H9 (cell line): ENCODE measurements at regions not wholly inside any gene's neighbourhood (a gene's known extent, or its start where the extent isn't known, plus 50 kb on each side); places are given as distances from the start of the nearest gene placed in this dataset.

ENCODE experiments used
- DNase-seq: peaks from one replicate; pipeline ENCODE4 v3.0.0-alpha.2; 2017
- H2AFZ ChIP-seq: one replicate; pipeline ENCODE4 v1.6.1; 2013; ENCODE audit warnings: mild to moderate bottlenecking, low read length, control low read depth, moderate library complexity
- H2AK5ac ChIP-seq: 2 replicates; pipeline ENCODE4 v1.6.1; 2013; ENCODE audit warnings: low read length, control low read depth, mixed read lengths; ENCODE audit not compliant: insufficient read length
- H2BK120ac ChIP-seq: one replicate; pipeline ENCODE4 v1.6.1; 2013; ENCODE audit warnings: low read depth, mild to moderate bottlenecking, low read length, control low read depth, inconsistent platforms; ENCODE audit not compliant: poor library complexity, severe bottlenecking
- H2BK12ac ChIP-seq: 2 replicates; pipeline ENCODE4 v1.6.1; 2013; ENCODE audit warnings: low read length, control low read depth, mixed read lengths, low read depth; ENCODE audit not compliant: insufficient read length
- H2BK15ac ChIP-seq: 2 replicates; pipeline ENCODE4 v1.6.1; 2013; ENCODE audit warnings: low read depth, low read length, control low read depth
- H2BK20ac ChIP-seq: one replicate; pipeline ENCODE4 v1.6.1; 2013; ENCODE audit warnings: low read depth, mild to moderate bottlenecking, low read length, control low read depth, inconsistent platforms; ENCODE audit not compliant: poor library complexity, severe bottlenecking
- H2BK5ac ChIP-seq: 2 replicates; pipeline ENCODE4 v1.6.1; 2013; ENCODE audit warnings: low read length, control low read depth, mixed read lengths; ENCODE audit not compliant: insufficient read length
- H3K14ac ChIP-seq: 2 replicates; pipeline ENCODE4 v1.6.1; 2013; ENCODE audit warnings: low read length, control low read depth; ENCODE audit not compliant: insufficient read depth
- H3K18ac ChIP-seq: 2 replicates; pipeline ENCODE4 v1.6.1; 2013; ENCODE audit warnings: low read depth, mild to moderate bottlenecking, mixed read lengths, low read length, control low read depth; ENCODE audit not compliant: insufficient read length
- H3K23ac ChIP-seq: 2 replicates; pipeline ENCODE4 v1.6.1; 2013; ENCODE audit warnings: low read length, control low read depth, mixed read lengths, low read depth; ENCODE audit not compliant: insufficient read length
- H3K23me2 ChIP-seq: 2 replicates; pipeline ENCODE4 v1.6.1; 2013; ENCODE audit warnings: low read depth, mild to moderate bottlenecking, mixed read lengths, low read length, control low read depth; ENCODE audit not compliant: insufficient read length, poor library complexity, severe bottlenecking
- H3K27ac ChIP-seq: 2 replicates; pipeline ENCODE4 v1.5.1; 2013; ENCODE audit warnings: low read length, control low read depth, mixed read lengths, low read depth; ENCODE audit not compliant: insufficient read length
- H3K27me3 ChIP-seq: 2 replicates; pipeline ENCODE4 v1.6.1; 2013; ENCODE audit warnings: low read length, control low read depth, inconsistent platforms; ENCODE audit not compliant: insufficient read depth
- H3K4ac ChIP-seq: 2 replicates; pipeline ENCODE4 v1.6.1; 2013; ENCODE audit warnings: low read depth, mild to moderate bottlenecking, control low read depth, inconsistent platforms, low read length, moderate library complexity
- H3K4me1 ChIP-seq: 2 replicates; pipeline ENCODE4 v1.6.1; 2013; ENCODE audit warnings: low read length, control low read depth, inconsistent platforms; ENCODE audit not compliant: insufficient read depth
- H3K4me2 ChIP-seq: 2 replicates; pipeline ENCODE4 v1.6.1; 2013; ENCODE audit warnings: low read length, control low read depth, mixed read lengths; ENCODE audit not compliant: insufficient read length, insufficient read depth
- H3K56ac ChIP-seq: 2 replicates; pipeline ENCODE4 v1.6.1; 2013; ENCODE audit warnings: low read depth, mild to moderate bottlenecking, mixed read lengths, low read length, control low read depth; ENCODE audit not compliant: insufficient read length
- H3K79me1 ChIP-seq: 2 replicates; pipeline ENCODE4 v1.6.1; 2013; ENCODE audit warnings: low read depth, mild to moderate bottlenecking, moderate library complexity, low read length, control low read depth, inconsistent platforms; ENCODE audit not compliant: insufficient read depth, poor library complexity, severe bottlenecking
- H3K79me2 ChIP-seq: 2 replicates; pipeline ENCODE4 v1.6.1; 2013; ENCODE audit warnings: low read length, control low read depth, inconsistent platforms; ENCODE audit not compliant: insufficient read depth
- H3K9ac ChIP-seq: 2 replicates; pipeline ENCODE4 v1.6.1; 2013; ENCODE audit warnings: low read length, control low read depth, mixed read lengths; ENCODE audit not compliant: insufficient read length; ENCODE audit errors: extremely low read depth
- H3K9me3 ChIP-seq: one replicate; pipeline ENCODE4 v1.6.1; 2013; ENCODE audit warnings: low read depth, low read length, inconsistent platforms; ENCODE audit not compliant: control insufficient read depth
- H3T11ph ChIP-seq: one replicate; pipeline ENCODE4 v1.6.1; 2013; ENCODE audit warnings: mild to moderate bottlenecking, low read length, control low read depth, inconsistent platforms
- H4K20me1 ChIP-seq: one replicate; pipeline ENCODE4 v1.6.1; 2013; ENCODE audit not compliant: control insufficient read depth, insufficient read length, insufficient read depth
- H4K5ac ChIP-seq: 2 replicates; pipeline ENCODE4 v1.6.1; 2013; ENCODE audit warnings: low read depth, mild to moderate bottlenecking, mixed read lengths, low read length, control low read depth; ENCODE audit not compliant: insufficient read length
- H4K8ac ChIP-seq: replicated peaks from 2 replicates; pipeline ENCODE4 v1.6.1; 2013; ENCODE audit warnings: low read length, control low read depth, mixed read lengths, low read depth; ENCODE audit not compliant: insufficient read length
- H4K91ac ChIP-seq: 2 replicates; pipeline ENCODE4 v1.6.1; 2013; ENCODE audit warnings: low read depth, mild to moderate bottlenecking, moderate library complexity, mixed read lengths, low read length, control low read depth; ENCODE audit not compliant: insufficient read length
- H3K27ac Mint-ChIP-seq, 3 experiments: 2 replicates in 2 of 3; 3 replicates in 1 of 3; pipeline ENCODE4 v1.8.0; 2020 to 2021; ENCODE audit warnings: mixed read lengths in 3 of 3, mild to moderate bottlenecking in 1 of 3, moderate library complexity in 1 of 3
- H3K27me3 Mint-ChIP-seq: 2 replicates; pipeline ENCODE4 v1.8.0; 2021; ENCODE audit warnings: low read depth, mild to moderate bottlenecking, moderate library complexity, mixed read lengths
- H3K36me3 Mint-ChIP-seq, 3 experiments: 2 replicates in 2 of 3; 3 replicates in 1 of 3; pipeline ENCODE4 v1.8.0; 2020 to 2021; ENCODE audit warnings: low read depth in 3 of 3, mixed read lengths in 3 of 3; ENCODE audit not compliant: insufficient read depth in 1 of 3
- H3K4me1 Mint-ChIP-seq, 2 experiments: 2 replicates each; pipeline ENCODE4 v1.8.0; 2020; ENCODE audit warnings: mixed read lengths in 2 of 2
- H3K4me3 Mint-ChIP-seq, 2 experiments: 2 replicates in 1 of 2; 3 replicates in 1 of 2; pipeline ENCODE4 v1.8.0; 2020 to 2021; ENCODE audit warnings: mild to moderate bottlenecking in 2 of 2, mixed read lengths in 2 of 2, moderate library complexity in 1 of 2
- H3K9me3 Mint-ChIP-seq, 2 experiments: 2 replicates in 1 of 2; 3 replicates in 1 of 2; pipeline ENCODE4 v1.8.0; 2020; ENCODE audit warnings: mild to moderate bottlenecking in 2 of 2, mixed read lengths in 2 of 2, moderate library complexity in 1 of 2
- CTCF ChIP-seq: fragments of 200-600 bp; sonication (generic); conservative IDR thresholded peaks from 3 replicates; pipeline ENCODE4 v1.8.0; 2021; ENCODE audit warnings: antibody characterized with exemption, mild to moderate bottlenecking
- WGBS: extraction: QIAGEN DNeasy Blood & Tissue Kit; methylation state at CpG from one replicate; pipeline ENCODE4 v1.1.7; 2013; ENCODE audit warnings: missing lambda C conversion rate, low lambda C conversion rate, mixed read lengths; ENCODE audit not compliant: insufficient read length; ENCODE audit errors: extremely low coverage; 5-methylcytosine and 5-hydroxymethylcytosine counted together

GRCh38 chr7:113717739-113718138 lies 201.1 kb downstream of the PPP1R3A start:
- H3K9ac ChIP-seq = no peak overlapping the region
- no peaks in the 10 kb centered on the region for H4K20me1 ChIP-seq
- no peak overlapping the region for H4K5ac ChIP-seq
- H3K9me3 ChIP-seq = no peaks in the 10 kb centered on the region
- no CpG with 5 or more reads among the region's 1 CpG for WGBS
- no peak overlapping the region for H2BK20ac ChIP-seq
- H2AFZ ChIP-seq = no peak overlapping the region
- no peak overlapping the region for H3K4me2 ChIP-seq
- H3K23me2 ChIP-seq = no peaks in the 10 kb centered on the region
- H2AK5ac ChIP-seq = no peak overlapping the region
- H4K91ac ChIP-seq = no peak overlapping the region
- no peak overlapping the region for H3T11ph ChIP-seq
- Mint-ChIP-seq H3K27ac (no peak overlapping the region), H3K4me3 (no peak overlapping the region), H3K9me3 (no peaks in the 10 kb centered on the region; a peak in 1 of 5 replicates), H3K36me3 (no peaks in the 10 kb centered on the region), H3K27me3 (no peaks in the 10 kb centered on the region; the same call in 1 of the 2 replicates), H3K4me1 (no peaks in the 10 kb centered on the region)
- no peak overlapping the region for H3K14ac ChIP-seq
- no peak for TF ChIP-seq CTCF
- H3K27ac ChIP-seq = no peak overlapping the region
- no peaks in the 10 kb centered on the region for H3K79me2 ChIP-seq
- no peaks in the 10 kb centered on the region for H3K27me3 ChIP-seq
- H3K56ac ChIP-seq = no peak overlapping the region
- no peak overlapping the region for H2BK15ac ChIP-seq
- no peak overlapping the region for H2BK12ac ChIP-seq
- H4K8ac ChIP-seq = no peak overlapping the region
- H2BK120ac ChIP-seq = no peak overlapping the region
- H3K4ac ChIP-seq = no peak overlapping the region
- H3K4me1 ChIP-seq = no peaks in the 10 kb centered on the region
- DNase-seq = no peak
- no peak overlapping the region for H3K18ac ChIP-seq
- no peak overlapping the region for H2BK5ac ChIP-seq
- no peak overlapping the region for H3K23ac ChIP-seq
- no peaks in the 10 kb centered on the region for H3K79me1 ChIP-seq
